Stomach (tissue), 8 donors: ENCODE measurements at regions not wholly inside any gene's neighbourhood (a gene's known extent, or its start where the extent isn't known, plus 50 kb on each side); places are given as distances from the start of the nearest gene placed in this dataset.

Experiments
- DNase-seq, 2 donors: peaks; one replicate each; pipeline versions ENCODE4 v3.0.0 to v3.0.0-alpha.2; 2013 to 2019
- H3K27ac ChIP-seq, 5 donors: fragments of 200-600 bp in 4 of 5; sonication (generic) in 4 of 5; one replicate each; pipeline ENCODE4 v1.5.1; 2013 to 2019; ENCODE audit warnings: mild to moderate bottlenecking in 1 of 5, moderate library complexity in 1 of 5
- H3K27me3 ChIP-seq, 3 donors: fragments of 200-600 bp; sonication (generic); one replicate each; pipeline ENCODE4 v1.5.1; 2017 to 2019; ENCODE audit warnings: mixed run types in 1 of 3
- H3K36me3 ChIP-seq, 4 donors: fragments of 200-600 bp; sonication (generic); 1 replicate in 3 of 4; 2 replicates in 1 of 4; pipeline ENCODE4 v1.5.1; 2016 to 2019
- H3K4me1 ChIP-seq, 4 donors: fragments of 200-600 bp; sonication (generic); one replicate each; pipeline ENCODE4 v1.5.1; 2016 to 2019
- H3K4me3 ChIP-seq, 4 donors: fragments of 200-600 bp; sonication (generic) in 3 of 4; one replicate each; pipeline ENCODE4 v1.5.1; 2016 to 2019; ENCODE audit warnings: mild to moderate bottlenecking in 1 of 4
- H3K9me3 ChIP-seq, 4 donors: fragments of 200-600 bp; sonication (generic); one replicate each; pipeline ENCODE4 v1.5.1; 2016 to 2019
- EP300 ChIP-seq: sonication (generic); formaldehyde crosslinking; IDR thresholded peaks from one replicate; pipeline ENCODE4 v1.6.1; 2017; ENCODE audit warnings: antibody characterized with exemption
- POLR2A ChIP-seq, 4 donors: fragments of 450-650 bp; IDR thresholded peaks; one replicate each; pipeline ENCODE4 v1.6.1; 2016; ENCODE audit warnings: antibody characterized with exemption in 4 of 4, control low read depth in 2 of 4, mild to moderate bottlenecking in 1 of 4, moderate library complexity in 1 of 4
- POLR2AphosphoS5 ChIP-seq, 3 donors: sonication (generic); formaldehyde crosslinking; IDR thresholded peaks; one replicate each; pipeline ENCODE4 v1.6.1; 2016; ENCODE audit warnings: antibody characterized with exemption in 3 of 3
- WGBS, 5 donors: extraction: QIAGEN DNeasy Blood & Tissue Kit in 3 of 5; methylation state at CpG; one replicate each; pipeline versions ENCODE4 v1.1.5 to v1.1.7; 2013 to 2018; 5-methylcytosine and 5-hydroxymethylcytosine counted together
- intact Hi-C: fragments of 100-400 bp; cut with DNase I; formaldehyde crosslinking; loops from one replicate; pipeline ENCODE4 v1.15.1; 2023; ENCODE audit warnings: low total_unique reads
- TF ChIP-seq, protein P1 (sequence below), 7 experiments: fragments of 450-650 bp in 4 of 7; fragments of 200-600 bp in 3 of 7; sonication (generic) in 3 of 7; IDR thresholded peaks; one replicate each; pipeline ENCODE4 v1.5.1; 2016 to 2019; ENCODE audit warnings: antibody characterized with exemption in 7 of 7, control low read depth in 2 of 7, mild to moderate bottlenecking in 1 of 7
- donor health status: healthy with polysubstance abuse.
- donor health status: Bipolar disorder and iron deficiency.
- donor health status: healthy.

GRCh38 chr21:35674895-35675470 is 385.3 kb downstream of the SETD4 start:
- 53 to 61% (median 58%) methylated on average over 7 of the region's 7 CpGs for WGBS, 5 donors
- no peaks in the 10 kb centered on the region for H3K36me3 ChIP-seq
- DNase-seq, result peak in 1 of 2 donors; percentile 13
- intact Hi-C loops, result no loop called here
- H3K27me3 ChIP-seq, result peaks cover 0 to 13% (median 0%) of the 10 kb centered on the region in 3 donors
- H3K27ac ChIP-seq, result no peak overlapping the region
- no peaks in the 10 kb centered on the region for H3K4me1 ChIP-seq
- H3K9me3 ChIP-seq, result no peaks in the 10 kb centered on the region
- TF ChIP-seq, protein P1, sequence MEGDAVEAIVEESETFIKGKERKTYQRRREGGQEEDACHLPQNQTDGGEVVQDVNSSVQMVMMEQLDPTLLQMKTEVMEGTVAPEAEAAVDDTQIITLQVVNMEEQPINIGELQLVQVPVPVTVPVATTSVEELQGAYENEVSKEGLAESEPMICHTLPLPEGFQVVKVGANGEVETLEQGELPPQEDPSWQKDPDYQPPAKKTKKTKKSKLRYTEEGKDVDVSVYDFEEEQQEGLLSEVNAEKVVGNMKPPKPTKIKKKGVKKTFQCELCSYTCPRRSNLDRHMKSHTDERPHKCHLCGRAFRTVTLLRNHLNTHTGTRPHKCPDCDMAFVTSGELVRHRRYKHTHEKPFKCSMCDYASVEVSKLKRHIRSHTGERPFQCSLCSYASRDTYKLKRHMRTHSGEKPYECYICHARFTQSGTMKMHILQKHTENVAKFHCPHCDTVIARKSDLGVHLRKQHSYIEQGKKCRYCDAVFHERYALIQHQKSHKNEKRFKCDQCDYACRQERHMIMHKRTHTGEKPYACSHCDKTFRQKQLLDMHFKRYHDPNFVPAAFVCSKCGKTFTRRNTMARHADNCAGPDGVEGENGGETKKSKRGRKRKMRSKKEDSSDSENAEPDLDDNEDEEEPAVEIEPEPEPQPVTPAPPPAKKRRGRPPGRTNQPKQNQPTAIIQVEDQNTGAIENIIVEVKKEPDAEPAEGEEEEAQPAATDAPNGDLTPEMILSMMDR (IDR thresholded peaks at IDR 0.05), result no peak
- no peak for TF ChIP-seq POLR2AphosphoS5 (IDR thresholded peaks at IDR 0.05)
- no peak overlapping the region for H3K4me3 ChIP-seq

DNA sequence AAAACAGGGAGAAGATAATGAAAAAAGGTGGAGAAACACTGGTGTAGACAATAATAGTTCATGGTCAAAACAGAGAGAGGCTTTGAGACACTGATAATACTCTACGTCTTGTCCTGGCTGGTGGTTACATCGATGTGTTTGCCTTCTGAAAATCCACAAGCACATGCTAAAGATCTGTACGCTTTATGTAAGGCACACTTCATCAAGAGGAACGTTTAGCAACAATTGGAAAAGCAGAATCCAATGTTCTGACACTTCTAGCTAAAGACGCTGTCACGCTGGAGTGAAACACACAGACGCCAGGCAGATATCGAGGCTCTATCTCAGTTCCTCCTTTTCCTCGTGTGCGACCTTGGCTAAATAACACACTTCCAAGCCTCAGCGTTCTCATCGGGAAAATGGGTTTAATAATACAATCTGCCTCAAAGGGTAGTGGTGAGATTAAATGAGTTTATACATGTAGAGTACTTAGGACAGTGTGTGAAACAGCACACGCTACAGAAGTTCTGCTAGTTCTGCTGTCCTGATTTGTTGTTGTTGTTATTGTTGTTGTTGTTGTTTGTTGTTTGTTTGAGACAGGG is 386.1 kb downstream of the SETD4 start:
- Histone ChIP-seq H3K36me3 (no peaks in the 10 kb centered on the region), H3K4me1 (no peaks in the 10 kb centered on the region), H3K9me3 (no peaks in the 10 kb centered on the region), H3K27ac (no peak overlapping the region), H3K4me3 (no peak overlapping the region), H3K27me3 (peaks cover 0 to 13% (median 0%) of the 10 kb centered on the region in 3 donors)
- no peak for TF ChIP-seq EP300
- TF ChIP-seq POLR2A (IDR thresholded peaks at IDR 0.05), result no peak
- TF ChIP-seq, protein P1 (IDR thresholded peaks at IDR 0.05), result no peak
- TF ChIP-seq POLR2AphosphoS5 (IDR thresholded peaks at IDR 0.05), result no peak
- intact Hi-C loops, result no loop called here
- 82 to 91% (median 88%) methylated on average over 13 of the region's 13 CpGs for WGBS, 5 donors
- DNase-seq, result no peak

GRCh38 chr21:35672313-35672712 is 388.0 kb downstream of the SETD4 start:
- intact Hi-C loops, result no loop called here
- H3K4me3 ChIP-seq, result no peak overlapping the region

GRCh38 chr21:35664683-35665082 is 395.6 kb downstream of the SETD4 start:
- DNase-seq, result peak in 1 of 2 donors; percentile 7
- intact Hi-C loops, result no loop called here
- Histone ChIP-seq H3K36me3 (no peaks in the 10 kb centered on the region), H3K27me3 (no peaks in the 10 kb centered on the region), H3K9me3 (no peaks in the 10 kb centered on the region), H3K4me3 (no peak overlapping the region), H3K27ac (no peak overlapping the region), H3K4me1 (no peaks in the 10 kb centered on the region)
- 46 to 69% (median 56%) methylated on average over 3 of the region's 3 CpGs for WGBS, 5 donors
- TF ChIP-seq, protein P1 (IDR thresholded peaks at IDR 0.05), result no peak
- TF ChIP-seq POLR2A (IDR thresholded peaks at IDR 0.05) (no peak), EP300 (no peak), POLR2AphosphoS5 (IDR thresholded peaks at IDR 0.05) (no peak)

More at GRCh38 chr21:35672313-35672712, 388.0 kb downstream of the SETD4 start:
- no peaks in the 10 kb centered on the region for H3K9me3 ChIP-seq
- H3K27me3 ChIP-seq, result peaks cover 0 to 13% (median 0%) of the 10 kb centered on the region in 3 donors
- DNase-seq, result no peak
- no peak overlapping the region for H3K27ac ChIP-seq
- 81 to 91% (median 86%) methylated on average over 3 of the region's 3 CpGs for WGBS, 5 donors
- H3K36me3 ChIP-seq, result no peaks in the 10 kb centered on the region
- TF ChIP-seq POLR2AphosphoS5 (IDR thresholded peaks at IDR 0.05) (no peak), EP300 (no peak), POLR2A (IDR thresholded peaks at IDR 0.05) (no peak)
- TF ChIP-seq, protein P1 (IDR thresholded peaks at IDR 0.05), result no peak
- H3K4me1 ChIP-seq, result no peaks in the 10 kb centered on the region
